ENCODE measurements at regions not wholly inside any gene's neighbourhood (a gene's known extent, or its start where the extent isn't known, plus 50 kb on each side); places are given as distances from the start of the nearest gene placed in this dataset.
"Not testable (repeated sequence)": the region's sequence is repeated elsewhere in the genome, so short reads cannot be mapped to it uniquely, and the experiment has no call there.

DNA sequence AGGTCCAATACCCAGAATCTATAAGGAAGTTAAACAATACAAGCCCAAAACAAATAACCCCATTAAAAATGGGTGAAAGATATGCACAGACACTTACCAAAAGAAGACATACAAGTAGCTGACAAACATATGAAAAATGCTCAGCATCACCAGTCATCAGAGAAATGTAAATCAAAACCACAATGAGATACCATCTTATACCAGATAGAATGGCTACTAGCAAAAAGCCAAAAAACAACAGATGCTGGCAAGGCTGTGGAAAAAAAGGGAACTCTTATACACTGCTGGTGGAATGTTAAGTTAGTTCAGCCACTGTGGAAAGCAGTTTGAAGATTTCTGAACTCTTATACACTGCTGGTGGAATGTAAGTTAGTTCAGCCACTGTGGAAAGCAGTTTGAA, 331.1 kb downstream of the KIF20B start:
- DNase-seq = no peak

DNA sequence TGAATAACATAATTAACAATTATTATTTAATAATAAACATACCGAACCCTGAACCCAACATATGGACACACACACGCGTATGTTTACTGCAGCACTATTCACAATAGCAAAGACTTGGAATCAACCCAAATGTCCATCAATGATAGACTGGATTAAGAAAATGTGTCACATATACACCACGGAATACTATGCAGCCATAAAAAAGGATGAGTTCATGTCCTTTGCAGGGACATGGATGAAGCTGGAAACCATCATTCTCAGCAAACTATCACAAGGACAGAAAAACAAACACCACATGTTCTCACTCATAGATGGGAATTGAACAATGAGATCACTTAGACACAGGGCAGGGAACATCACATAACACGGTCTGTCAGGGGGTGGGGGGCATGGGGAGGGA, 333.5 kb downstream of the KIF20B start:
- DNase-seq = not testable (repeated sequence)

DNA sequence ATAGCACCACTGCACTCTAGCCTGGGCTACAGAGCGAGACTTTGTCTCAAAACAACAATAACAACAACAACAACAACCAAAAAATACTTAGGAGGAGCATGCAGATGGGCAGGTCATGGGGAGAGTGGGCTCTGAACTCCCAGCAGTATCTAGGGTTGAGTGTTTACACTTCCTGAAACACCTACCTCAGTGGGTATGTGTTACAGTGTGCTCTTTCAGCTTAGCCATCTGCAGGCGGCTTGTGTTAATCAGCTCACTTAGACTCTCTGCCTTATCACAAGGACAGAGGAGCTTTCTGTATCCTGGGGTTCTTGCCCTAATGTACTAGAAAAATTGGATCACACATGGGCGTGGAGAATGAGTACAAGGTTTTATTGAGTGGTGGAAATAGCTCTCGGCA, 340.2 kb downstream of the KIF20B start:
- no peak for DNase-seq

DNA sequence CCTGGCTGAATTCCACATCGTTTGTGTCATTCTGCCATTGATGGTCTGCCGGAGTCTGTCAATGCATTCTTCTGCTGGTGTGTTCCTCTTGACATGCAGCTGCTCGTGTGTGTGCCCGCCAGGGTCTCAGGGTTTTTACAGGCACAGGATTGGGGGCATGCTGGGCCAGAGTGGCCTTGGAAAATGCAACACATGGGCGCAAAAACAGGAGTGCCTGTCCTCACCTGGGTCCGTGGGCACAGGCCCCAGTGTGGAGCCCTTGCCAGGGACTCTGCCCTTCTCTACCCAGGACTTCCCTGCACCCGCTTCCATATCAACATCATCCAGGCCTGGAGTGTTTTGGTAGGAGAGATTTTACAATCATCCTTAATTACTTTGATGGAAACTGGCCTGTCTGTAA, 340.7 kb downstream of the KIF20B start:
- no peak for DNase-seq

DNA sequence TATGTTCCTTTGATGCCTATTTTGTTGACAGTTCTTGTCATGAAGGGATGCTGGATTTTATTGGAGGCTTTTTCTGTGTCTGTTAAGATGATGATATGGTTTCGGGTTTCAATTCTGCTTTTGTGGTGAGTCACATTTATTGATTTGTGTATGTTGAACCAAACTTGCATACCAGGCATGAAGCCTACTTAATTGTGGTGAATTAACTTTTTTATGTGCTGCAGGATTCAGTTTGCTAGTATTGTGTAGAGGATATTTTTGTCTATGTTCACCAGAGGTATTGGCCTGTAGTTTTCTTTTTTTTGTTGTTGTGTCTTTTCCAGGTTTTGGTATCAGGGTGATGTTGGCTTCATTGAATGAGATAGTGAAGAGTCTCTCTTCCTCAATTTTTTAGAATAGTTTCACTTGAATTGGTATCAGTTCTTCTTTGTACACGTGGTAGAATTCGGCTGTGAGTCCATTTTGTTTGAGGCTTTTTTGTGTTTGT, 345.9 kb downstream of the KIF20B start:
- DNase-seq = peak; percentile 10

DNA sequence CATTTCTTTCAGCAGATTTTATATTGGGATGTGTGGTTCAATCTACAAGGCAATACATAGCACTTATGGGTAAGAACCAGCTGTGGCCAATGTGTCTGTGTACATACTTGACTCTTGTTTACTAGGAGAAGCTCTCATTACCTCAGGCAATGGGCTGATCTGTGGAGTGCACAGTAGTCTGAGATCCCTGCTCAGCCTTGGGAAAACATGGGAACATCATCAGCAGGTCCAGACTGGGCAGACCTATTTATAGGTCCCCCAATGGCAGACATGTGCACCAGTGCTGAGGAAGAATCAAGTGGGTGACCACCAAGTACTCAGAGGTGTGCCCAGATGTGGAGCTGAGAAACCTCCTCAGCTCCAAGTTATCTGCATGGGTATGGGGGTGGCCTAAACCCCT, 349.7 kb downstream of the KIF20B start:
- no peak for DNase-seq

DNA sequence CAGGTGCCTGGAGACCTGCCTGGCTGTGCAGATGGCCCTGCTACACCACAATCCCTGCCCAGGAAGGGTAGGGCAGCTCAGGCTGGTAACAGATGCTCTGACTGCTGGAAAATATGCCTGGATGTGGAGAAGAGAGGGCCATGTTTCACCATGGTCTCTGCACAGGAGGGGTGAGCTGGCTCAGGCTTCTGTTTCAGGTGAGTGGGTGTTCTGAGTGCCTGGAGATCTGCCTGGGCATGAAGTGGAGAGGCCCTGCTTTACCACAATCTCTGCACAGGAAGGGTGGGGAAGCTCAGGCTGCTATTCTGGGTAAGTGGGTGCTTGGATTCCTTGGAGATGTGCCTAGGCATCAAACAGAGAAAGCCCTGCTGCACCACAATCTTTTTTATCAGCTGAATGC, 350.1 kb downstream of the KIF20B start:
- DNase-seq = no peak

DNA sequence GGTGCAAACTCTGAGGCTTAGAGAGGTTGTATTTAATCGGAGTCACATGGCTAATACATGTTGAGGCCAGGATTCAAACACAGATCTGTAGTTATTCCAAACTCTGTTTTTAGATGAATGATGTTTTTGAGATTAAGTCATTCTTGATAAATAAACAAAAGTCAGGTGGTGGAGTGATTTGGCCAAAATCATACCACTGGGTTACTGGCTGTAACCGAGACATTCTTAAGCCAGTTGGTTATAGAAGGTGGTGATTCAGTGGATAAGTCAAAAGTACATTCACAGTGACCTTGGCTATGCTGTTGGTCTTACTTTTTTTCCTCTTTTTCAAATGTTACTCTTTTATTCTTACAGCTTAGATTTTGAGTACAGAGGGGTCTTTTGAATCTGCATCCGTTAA, 361.4 kb downstream of the KIF20B start:
- no peak for DNase-seq

DNA sequence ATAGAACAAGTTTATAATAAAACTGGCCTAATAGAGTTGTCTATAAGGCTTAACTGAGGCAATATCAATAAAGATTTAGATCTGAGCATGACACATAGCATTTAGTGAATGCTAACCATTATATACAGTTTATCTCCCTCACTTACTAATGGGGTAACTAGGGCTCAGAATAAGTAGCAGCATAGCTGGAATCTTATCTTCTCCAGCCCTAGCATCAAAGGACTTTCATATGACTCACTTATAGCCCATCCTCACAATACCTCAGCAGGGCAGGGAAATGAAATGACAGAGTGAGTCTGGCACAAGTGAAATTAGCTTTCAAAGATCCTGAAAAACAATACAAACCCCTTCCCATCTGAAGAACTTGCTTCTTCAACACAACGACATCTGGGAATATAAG, 362.9 kb downstream of the KIF20B start:
- DNase-seq = no peak

DNA sequence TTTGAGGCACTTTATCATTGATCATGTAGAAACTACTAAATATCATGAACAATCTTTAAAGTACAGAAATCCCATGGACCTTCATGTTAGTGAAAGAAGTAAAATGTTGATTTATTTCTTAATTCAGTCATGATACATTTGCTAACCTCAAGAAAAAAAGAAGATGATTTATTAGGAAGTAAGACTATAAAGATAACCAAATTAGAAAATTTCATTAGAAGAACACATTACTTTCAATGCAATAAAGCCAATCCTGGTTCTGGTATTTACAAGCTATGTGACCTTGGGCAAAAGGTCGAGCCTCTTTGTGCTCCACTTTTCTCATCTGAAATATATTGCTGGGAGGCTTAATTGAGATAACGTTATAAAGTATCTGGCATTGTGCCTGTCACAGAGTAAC, 365.0 kb downstream of the KIF20B start:
- DNase-seq = no peak

DNA sequence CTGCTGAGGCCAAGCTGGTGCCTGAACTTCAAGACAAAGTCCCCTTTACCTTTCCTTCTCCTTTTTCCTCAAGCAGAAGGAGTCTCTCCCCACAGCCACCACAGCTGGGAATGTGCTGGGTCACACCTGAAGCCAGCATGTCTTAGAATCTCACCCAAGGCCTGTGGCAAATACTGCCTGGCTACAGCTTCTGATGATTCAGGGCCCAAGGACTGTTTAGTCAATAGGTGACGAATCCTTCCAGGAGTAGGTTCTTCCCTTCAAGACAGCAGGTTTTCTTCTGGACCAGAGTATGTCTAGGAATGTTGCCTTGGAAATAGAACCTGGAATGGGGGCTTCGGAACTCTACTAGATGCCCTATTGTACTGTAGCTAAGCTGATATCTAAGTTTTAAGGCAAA, 374.6 kb downstream of the KIF20B start:
- DNase-seq = no peak

DNA sequence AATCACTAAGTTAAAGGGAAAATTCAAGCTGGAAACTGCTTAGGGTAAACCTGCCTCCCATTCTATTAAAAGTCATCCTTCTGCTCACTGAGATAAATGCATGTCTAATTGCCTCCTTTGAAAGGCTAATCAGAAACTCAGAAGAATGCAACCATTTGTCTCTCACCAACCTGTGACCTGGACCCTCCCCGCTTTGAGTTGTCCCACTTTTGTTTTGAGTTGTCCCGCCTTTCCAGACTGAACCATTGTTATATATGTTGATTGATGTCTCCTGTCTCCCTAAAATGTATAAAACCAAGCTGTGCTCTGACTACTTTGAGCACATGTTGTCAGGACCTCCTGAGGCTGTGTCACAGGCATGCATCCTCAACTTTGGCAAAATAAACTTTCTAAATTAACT, 378.4 kb downstream of the KIF20B start:
- no peak for DNase-seq

DNA sequence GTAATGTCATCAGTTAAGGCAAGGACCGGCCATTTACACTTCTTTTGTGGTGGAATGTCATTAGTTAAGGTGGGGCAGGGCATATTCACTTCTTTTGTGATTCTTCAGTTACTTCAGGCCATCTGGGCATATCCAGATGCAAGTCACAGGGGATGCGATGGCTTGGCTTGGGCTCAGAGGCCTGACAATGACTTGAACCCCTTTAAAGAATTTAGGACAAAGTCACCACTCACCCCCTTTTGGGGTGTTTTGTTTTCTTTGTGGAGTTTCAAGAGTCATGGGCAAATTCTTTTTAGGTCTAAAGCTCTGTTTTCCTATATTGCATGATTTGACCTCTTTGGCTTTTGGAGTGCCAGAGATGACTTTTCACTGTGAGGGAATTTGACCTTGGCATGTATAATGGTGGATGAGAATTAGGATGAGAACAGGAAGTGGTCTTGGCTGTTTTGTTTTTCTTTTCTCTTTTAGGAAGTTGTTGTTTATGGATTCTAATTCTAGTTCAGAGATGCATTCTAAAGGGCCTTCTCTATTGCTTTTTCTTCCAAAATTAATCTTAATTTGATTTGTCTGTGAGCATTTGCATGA, 385.3 kb downstream of the KIF20B start:
- DNase-seq = not testable (repeated sequence)

DNA sequence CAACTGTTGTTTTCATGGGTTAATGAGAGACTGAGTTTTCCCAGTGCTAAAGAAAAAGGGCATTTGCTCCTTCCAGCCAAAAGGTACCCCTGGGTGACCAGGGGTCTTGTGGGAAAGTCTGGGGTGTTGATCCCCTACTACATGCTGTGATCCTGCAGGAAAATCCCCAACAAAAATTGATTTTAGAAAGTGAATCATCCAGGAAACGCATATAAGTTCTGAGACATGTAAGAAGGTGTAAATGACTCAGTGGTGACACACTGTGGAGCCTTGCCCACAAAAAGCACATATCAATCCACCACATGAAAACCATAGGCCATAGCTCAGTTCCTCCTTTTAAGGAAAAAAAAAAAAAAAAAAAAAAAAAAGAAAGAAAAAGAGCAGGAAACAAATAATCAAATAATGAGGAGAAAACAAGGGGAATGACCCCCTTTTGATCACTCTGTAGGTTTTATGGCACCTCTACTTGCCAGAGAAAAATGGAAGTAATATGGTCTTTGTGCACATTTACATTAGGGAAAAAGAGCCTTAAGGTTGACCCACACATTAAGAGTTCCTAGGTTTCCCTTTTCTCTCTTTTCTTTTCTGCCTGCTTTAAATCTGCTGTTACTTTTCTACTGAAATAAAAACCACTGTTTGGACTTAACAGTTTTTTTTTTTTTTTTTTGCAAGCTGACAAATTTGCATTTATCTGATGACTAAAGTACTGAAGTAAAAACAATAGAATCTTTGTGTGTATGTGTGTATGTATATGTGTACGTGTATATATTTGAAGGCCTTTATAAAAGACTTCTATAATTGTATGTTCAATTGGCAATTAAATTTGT, 386.0 kb downstream of the KIF20B start:
- DNase-seq = peak; percentile 14

DNA sequence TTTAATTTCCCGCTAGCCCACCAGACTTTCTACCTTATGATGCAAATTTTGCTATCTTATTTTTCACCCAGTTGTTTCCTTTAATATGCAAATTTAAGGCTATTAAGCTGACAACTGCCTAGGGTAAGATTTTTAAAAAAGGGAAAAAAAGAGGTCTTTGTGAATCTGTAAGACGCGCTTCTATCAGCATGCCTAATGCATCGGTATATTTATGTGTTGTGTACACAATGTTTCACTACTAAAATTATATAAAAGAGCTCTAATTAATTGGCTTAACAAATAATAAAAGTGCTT, 386.6 kb downstream of the KIF20B start:
- DNase-seq = no peak

DNA sequence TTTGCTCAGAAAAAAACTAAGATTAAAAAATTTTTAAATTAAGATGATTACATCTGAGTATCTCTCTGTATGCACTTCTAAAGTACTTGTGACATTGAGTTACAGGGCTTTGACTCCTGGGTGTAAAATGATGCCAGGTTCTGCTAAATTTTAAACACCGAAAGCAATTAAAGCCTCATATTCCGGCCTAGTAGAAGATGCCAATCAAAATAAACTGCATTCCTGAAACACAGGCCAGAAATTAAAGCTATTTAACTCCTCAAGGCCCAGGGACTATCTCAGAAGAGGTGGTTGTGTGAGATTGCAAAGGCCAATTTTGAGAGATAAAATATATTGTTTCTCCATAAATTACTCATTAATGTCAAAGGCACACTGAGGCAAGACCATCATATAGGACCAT, 388.3 kb downstream of the KIF20B start:
- no peak for DNase-seq

DNA sequence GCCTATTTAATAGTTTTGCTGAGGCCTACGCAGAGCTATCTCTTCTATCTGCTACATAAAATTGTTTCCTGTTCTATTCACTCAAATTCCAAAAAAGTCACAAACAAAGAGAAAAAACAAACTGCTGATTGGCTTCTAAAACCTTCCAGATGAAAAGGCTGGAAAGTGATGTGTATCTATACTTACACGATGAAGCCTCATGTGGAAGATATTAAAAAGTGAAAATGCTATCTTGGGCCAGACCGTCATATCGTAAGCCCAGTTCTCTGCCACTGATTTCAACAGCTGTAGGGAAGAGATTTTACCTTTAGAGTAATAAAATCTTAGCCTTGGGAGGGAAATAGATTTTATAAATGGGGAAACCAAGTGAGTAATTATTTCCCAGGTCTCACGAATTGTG, 394.8 kb downstream of the KIF20B start:
- no peak for DNase-seq

DNA sequence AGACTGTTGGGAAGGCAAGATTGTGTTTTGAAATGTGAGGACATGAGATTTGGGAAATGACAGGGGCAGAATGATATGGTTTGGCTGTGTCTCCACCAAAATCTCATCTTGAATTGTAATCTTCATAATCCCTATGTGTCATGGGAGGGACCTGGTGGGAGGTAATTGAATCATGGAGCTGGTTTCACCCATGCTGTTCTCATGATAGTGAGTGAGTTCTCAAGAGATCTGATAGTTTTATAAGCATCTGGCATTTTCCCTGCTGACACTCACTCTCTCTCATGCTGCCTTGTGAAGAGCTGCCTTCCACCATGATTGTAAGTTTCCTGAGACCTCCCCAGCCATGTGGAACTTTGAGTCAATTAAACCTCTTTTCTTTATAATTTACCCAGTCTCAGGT, 406.2 kb downstream of the KIF20B start:
- DNase-seq = not testable (repeated sequence)

DNA sequence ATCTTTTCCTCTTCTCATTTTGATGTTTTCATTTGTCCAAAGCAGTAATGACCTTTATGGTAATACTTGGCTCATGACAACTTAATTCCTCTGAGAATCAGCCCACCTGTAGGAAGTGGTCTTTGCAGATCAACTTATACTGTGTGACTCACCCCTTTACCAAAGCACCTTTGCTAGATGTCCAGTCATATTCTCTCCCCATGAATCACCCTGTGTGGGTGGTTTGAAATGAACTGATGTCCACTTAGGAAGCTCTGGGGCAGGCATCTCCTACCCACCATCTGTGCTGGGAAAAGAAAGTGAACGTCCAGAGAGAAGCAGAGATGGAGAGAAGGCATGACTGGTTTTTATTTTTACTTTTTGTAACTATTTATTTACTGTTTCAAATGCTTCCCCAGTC, 410.3 kb downstream of the KIF20B start:
- DNase-seq = no peak

DNA sequence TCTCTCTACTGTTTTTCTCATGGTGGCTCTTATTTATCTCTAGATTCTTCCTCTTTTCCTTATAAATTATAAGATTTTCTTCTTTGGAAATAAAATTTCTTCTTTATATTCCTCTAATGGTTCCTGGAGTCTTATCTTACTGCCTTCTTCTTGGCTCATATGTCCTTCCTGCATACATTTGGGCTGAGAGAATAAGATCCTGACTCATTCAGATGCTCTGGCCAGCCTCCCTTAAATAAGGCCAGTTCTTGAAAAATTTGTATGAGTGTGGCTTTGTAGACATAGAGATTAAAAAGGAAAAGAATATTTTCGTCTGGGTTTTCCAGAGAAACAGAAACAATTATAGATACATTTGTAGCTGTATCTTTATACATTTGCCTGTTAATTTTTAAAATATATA, 411.3 kb downstream of the KIF20B start:
- no peak for DNase-seq

DNA sequence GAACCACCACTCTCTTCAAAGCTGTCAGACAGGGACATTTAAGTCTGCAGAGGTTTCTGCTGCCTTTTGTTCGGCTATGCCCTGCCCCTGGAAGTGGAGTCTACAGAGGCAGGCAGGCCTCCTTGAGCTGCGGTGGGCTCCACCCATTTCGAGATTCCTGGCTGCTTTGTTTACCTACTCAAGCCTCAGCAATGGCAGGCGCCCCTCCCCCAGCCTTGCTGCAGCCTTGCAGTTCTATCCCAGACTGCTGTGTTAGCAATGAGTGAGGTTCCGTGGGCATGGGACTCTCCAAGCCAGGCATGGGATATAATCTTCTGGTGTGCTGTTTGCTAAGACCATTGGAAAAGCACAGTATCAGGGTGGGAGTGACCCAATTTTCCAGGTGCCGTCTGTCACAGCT, 417.2 kb downstream of the KIF20B start:
- DNase-seq = not testable (repeated sequence)

DNA sequence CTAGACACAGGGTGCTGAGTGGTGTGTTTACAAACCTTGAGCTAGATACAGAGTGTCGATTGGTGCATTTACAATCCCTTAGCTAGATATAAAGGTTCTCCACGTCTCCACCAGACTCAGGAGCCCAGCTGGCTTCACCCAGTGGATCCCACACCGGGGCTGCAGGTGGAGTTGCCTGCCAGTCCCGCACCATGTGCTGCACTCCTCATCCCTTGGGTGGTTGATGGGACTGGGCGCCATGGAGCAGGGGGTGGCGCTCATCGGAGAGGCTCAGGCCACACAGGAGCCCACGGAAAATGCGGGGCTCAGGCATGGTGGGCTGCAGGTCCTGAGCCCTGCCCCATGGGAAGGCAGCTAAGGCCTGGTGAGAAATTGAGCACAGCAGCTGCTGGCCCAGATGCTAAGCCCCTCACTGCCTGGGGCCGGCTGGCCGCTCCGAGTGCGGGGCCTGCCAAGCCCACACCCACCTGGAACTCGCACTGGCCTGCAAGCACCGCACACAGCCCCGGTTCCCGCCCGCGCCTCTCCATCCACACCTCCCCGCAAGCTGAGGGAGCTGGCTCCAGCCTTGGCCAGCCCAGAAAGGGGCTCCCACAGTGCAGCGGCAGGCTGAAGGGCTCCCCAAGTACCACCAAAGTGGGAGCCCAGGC, 418.4 kb downstream of the KIF20B start:
- DNase-seq = not testable (repeated sequence)

DNA sequence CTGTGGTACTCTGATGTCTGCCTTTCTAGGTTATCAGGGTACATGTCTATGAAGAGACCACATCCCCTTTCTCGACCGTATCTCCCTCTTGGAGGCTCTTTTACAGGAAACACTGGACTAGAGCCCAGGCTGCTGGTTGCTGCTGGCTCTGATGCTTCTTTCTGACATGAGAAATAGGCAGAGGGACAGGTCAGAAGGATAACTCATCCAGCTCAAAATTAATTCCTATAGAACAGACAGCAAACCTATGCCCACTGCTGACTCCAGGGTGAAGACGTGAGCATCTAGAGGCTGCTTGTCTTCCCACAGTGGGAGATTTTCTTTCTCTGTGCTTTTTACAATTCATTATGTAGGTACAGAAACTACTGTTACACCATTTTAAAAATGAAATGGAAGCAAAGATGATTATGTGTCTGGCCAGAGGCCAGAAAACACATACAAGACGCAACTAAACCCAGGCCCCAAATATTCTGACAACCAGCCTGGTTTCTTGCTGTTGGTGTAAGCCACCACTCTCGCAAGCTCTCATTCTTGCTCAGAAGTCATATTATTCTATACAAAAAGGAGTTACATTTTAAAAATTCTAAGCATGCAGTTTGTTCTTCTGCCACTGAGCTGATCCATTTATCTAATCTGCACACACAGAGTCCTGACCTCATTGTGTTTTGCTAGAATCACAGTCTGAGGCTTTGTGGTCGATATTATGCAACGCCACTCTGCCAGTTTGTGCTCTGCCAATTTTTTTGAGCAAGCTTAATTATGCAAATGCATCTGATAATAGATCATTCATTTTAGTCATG, 424.3 kb downstream of the KIF20B start:
- no peak for DNase-seq

DNA sequence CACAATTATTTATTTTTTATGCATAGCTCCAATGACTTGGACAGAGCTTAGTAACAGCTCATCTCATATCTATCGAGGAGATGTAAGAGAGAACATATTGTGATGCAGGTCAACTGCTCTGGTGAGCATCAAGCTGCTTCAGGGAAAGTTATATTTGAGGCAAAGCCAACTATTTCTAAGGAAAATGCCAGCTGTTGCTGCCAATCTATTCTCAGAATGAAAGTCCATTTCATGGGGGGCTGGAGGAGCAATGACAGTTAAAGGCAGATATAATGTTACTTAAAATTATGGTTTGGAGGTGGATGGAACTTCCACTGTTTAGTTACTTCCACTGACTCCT, 424.8 kb downstream of the KIF20B start:
- no peak for DNase-seq
